Right lobe of liver (tissue), 6 donors: ENCODE measurements at regions not wholly inside any gene's neighbourhood (a gene's known extent, or its start where the extent isn't known, plus 50 kb on each side); places are given as distances from the start of the nearest gene placed in this dataset.
A peak's percentile ranks its signal among the peaks of the same experiment; 100 is the strongest.

Source experiments
- ATAC-seq, 4 donors: fragments of 200-7000 bp; cut with Tn5 transposase; one replicate each; pipeline ENCODE4 v1.9.1; 2020; ENCODE audit warnings: mild to moderate bottlenecking in 4 of 4, moderate library complexity in 4 of 4
- DNase-seq, 3 donors: peaks; one replicate each; pipeline ENCODE4 v3.0.0-alpha.2; 2020
- H3K27ac ChIP-seq, 3 donors: fragments of 200-600 bp; one replicate each; pipeline ENCODE4 v1.8.0; 2022
- H3K27me3 ChIP-seq, 2 donors: fragments of 200-600 bp; one replicate each; pipeline ENCODE4 v1.8.0; 2022
- H3K36me3 ChIP-seq, 4 donors: fragments of 200-600 bp; sonication (generic) in 1 of 4; one replicate each; pipeline versions ENCODE4 v1.5.1 to v1.8.0; 2017 to 2022; ENCODE audit warnings: control low read depth in 1 of 4
- H3K4me1 ChIP-seq, 4 donors: fragments of 200-600 bp; sonication (generic) in 1 of 4; one replicate each; pipeline versions ENCODE4 v1.5.1 to v1.8.0; 2017 to 2022; ENCODE audit warnings: control low read depth in 1 of 4
- H3K4me3 ChIP-seq, 3 donors: fragments of 200-600 bp; one replicate each; pipeline ENCODE4 v1.8.0; 2022
- H3K9me3 ChIP-seq, 4 donors: fragments of 200-600 bp; sonication (generic) in 1 of 4; one replicate each; pipeline versions ENCODE4 v1.5.1 to v1.8.0; 2017 to 2022; ENCODE audit warnings: control low read depth in 1 of 4
- CTCF ChIP-seq, 4 donors: fragments of 200-600 bp in 3 of 4; fragments of 450-650 bp in 1 of 4; IDR thresholded peaks; one replicate each; pipeline versions ENCODE4 v1.5.1 to v1.8.0; 2016 to 2022; ENCODE audit warnings: antibody characterized with exemption in 4 of 4, mild to moderate bottlenecking in 2 of 4
- POLR2A ChIP-seq: fragments of 450-650 bp; IDR thresholded peaks from one replicate; pipeline ENCODE4 v1.6.1; 2017; ENCODE audit warnings: antibody characterized with exemption, mild to moderate bottlenecking
- WGBS: methylation state at CpG from one replicate; pipeline ENCODE4 v1.1.6; 2018; ENCODE audit warnings: low coverage, low lambda C conversion rate; ENCODE audit not compliant: insufficient coverage; ENCODE audit errors: missing lambda C conversion rate; 5-methylcytosine and 5-hydroxymethylcytosine counted together
- intact Hi-C, 2 donors: fragments of 100-400 bp; cut with DNase I; formaldehyde crosslinking; loops; one replicate each; pipeline versions ENCODE4 v1.11.2 to v1.14.1; 2022
- donor health status: DM: no; HTN: yes; CAD: no.
- donor health status: DM: no; HTN: no; CAD: no.
- donor health status: DM: no; HTN: no; CAD: no.
- donor health status: DM: no; HTN: yes; CAD: no.
- donor health status: DM: no; HTN: yes; CAD: no.

GRCh38 chr7:119351320-119351719 lies 921.7 kb upstream of the KCND2 start:
- TF ChIP-seq CTCF (IDR thresholded peaks at IDR 0.05) (no peak), POLR2A (no peak)
- WGBS = 40% methylated on average over 2 of the region's 8 CpGs
- ATAC-seq = peak; percentile 95 to 100 (median 98)

GRCh38 chr7:119374436-119374835 lies 898.5 kb upstream of the KCND2 start:
- H3K27me3 ChIP-seq = no peaks in the 10 kb centered on the region
- no peaks in the 10 kb centered on the region for H3K36me3 ChIP-seq
- WGBS = 97% methylated on average over 2 of the region's 2 CpGs
- no peaks in the 10 kb centered on the region for H3K9me3 ChIP-seq
- H3K27ac ChIP-seq = no peak overlapping the region
- no peaks in the 10 kb centered on the region for H3K4me1 ChIP-seq
- intact Hi-C loops = no loop called here
- no peak overlapping the region for H3K4me3 ChIP-seq
- ATAC-seq = no peak
- TF ChIP-seq CTCF (IDR thresholded peaks at IDR 0.05) (no peak), POLR2A (no peak)
- DNase-seq = no peak

More at GRCh38 chr7:119351320-119351719, 921.7 kb upstream of the KCND2 start:
- H3K27ac ChIP-seq = no peak overlapping the region
- H3K4me3 ChIP-seq = no peak overlapping the region
- H3K27me3 ChIP-seq = no peaks in the 10 kb centered on the region
- intact Hi-C loops = no loop called here
- no peaks in the 10 kb centered on the region for H3K9me3 ChIP-seq
- H3K4me1 ChIP-seq = no peaks in the 10 kb centered on the region
- H3K36me3 ChIP-seq = no peaks in the 10 kb centered on the region
- DNase-seq = peak; percentile 62 to 89 (median 74)

GRCh38 chr7:119377861-119378260 lies 895.1 kb upstream of the KCND2 start:
- no peak overlapping the region for H3K4me3 ChIP-seq
- ATAC-seq = no peak
- no peaks in the 10 kb centered on the region for H3K27me3 ChIP-seq
- H3K4me1 ChIP-seq = no peaks in the 10 kb centered on the region
- 67% methylated on average over 1 of the region's 1 CpG for WGBS
- DNase-seq = no peak
- intact Hi-C loops = no loop called here
- no peak overlapping the region for H3K27ac ChIP-seq
- no peaks in the 10 kb centered on the region for H3K9me3 ChIP-seq
- no peak for TF ChIP-seq POLR2A
- no peak for TF ChIP-seq CTCF (IDR thresholded peaks at IDR 0.05)
- no peaks in the 10 kb centered on the region for H3K36me3 ChIP-seq

GRCh38 chr7:119382726-119383125 lies 890.2 kb upstream of the KCND2 start:
- DNase-seq = no peak
- TF ChIP-seq CTCF (IDR thresholded peaks at IDR 0.05) (no peak), POLR2A (no peak)
- ATAC-seq = no peak
- Histone ChIP-seq H3K9me3 (no peaks in the 10 kb centered on the region), H3K4me3 (no peak overlapping the region), H3K4me1 (no peaks in the 10 kb centered on the region), H3K27me3 (no peaks in the 10 kb centered on the region), H3K36me3 (no peaks in the 10 kb centered on the region), H3K27ac (no peak overlapping the region)
- intact Hi-C loops = no loop called here

- DNase-seq (no peak), ATAC-seq (peak; percentile 80 to 90 (median 84))
- H3K9me3 ChIP-seq = no peaks in the 10 kb centered on the region
- no peak for TF ChIP-seq CTCF (IDR thresholded peaks at IDR 0.05)
- TF ChIP-seq POLR2A = no peak
- H3K27me3 ChIP-seq = no peaks in the 10 kb centered on the region
- H3K36me3 ChIP-seq = no peaks in the 10 kb centered on the region
- H3K27ac ChIP-seq = peak overlapping the region in 2 of 3 donors; percentile 38 to 45
- H3K4me1 ChIP-seq = peaks cover 0 to 10% (median 0%) of the 10 kb centered on the region in 4 donors
- WGBS = 33% methylated on average over 2 of the region's 2 CpGs
- intact Hi-C loops = no loop called here
- H3K4me3 ChIP-seq = peak overlapping the region in 2 of 3 donors; percentile 12 to 31
These were observed 878.0 kb upstream of the KCND2 start for GRCh38 chr7:119395024-119395423.
